HEK293 (cell line): ENCODE measurements at regions not wholly inside any gene's neighbourhood (a gene's known extent, or its start where the extent isn't known, plus 50 kb on each side); places are given as distances from the start of the nearest gene placed in this dataset.

Experiments
- CTCF ChIA-PET: fragments of 350-600 bp; formaldehyde crosslinking; extraction: SDS; loops from one replicate; lab custom pipeline; 2021; ENCODE audit warnings: antibody characterized with exemption; lab: Yijun Ruan, JAX
- POLR2A ChIA-PET: fragments of 300-600 bp; formaldehyde crosslinking; extraction: SDS; loops from one replicate; lab custom pipeline; 2020; ENCODE audit warnings: antibody characterized with exemption, inconsistent platforms; lab: Yijun Ruan, JAX
- H3K27ac ChIP-seq: fragments of 200-500 bp; sonication (Bioruptor generic); 2 replicates; pipeline ENCODE4 v1.5.1; 2014; ENCODE audit warnings: low read depth, low read length, control low read depth, inconsistent platforms; ENCODE audit errors: extremely low read depth
- H3K36me3 ChIP-seq, 2 experiments: fragments of 200-500 bp in 1 of 2; sonication (Bioruptor generic) in 1 of 2; 1 replicate in 1 of 2; 2 replicates in 1 of 2; pipeline ENCODE4 v1.5.1; 2014 to 2017; ENCODE audit warnings: inconsistent platforms in 2 of 2, low read length in 2 of 2; ENCODE audit not compliant: control insufficient read depth in 2 of 2, insufficient read depth in 1 of 2
- H3K4me1 ChIP-seq: fragments of 200-500 bp; sonication (Bioruptor generic); 2 replicates; pipeline ENCODE4 v1.5.1; 2014; ENCODE audit warnings: mild to moderate bottlenecking, low read length, inconsistent platforms; ENCODE audit not compliant: control insufficient read depth, insufficient read depth
- H3K4me3 ChIP-seq: 2 replicates; pipeline ENCODE4 v1.5.1; 2011; ENCODE audit warnings: low read depth, mild to moderate bottlenecking, control low read depth, low read length, moderate library complexity
- H3K9me3 ChIP-seq: fragments of 200-500 bp; sonication (Bioruptor generic); 2 replicates; pipeline ENCODE4 v1.5.1; 2014; ENCODE audit warnings: low read depth, low read length, inconsistent platforms; ENCODE audit not compliant: control insufficient read depth, insufficient read depth
- EGR2 ChIP-seq: fragments of 450-650 bp; formaldehyde crosslinking; IDR thresholded peaks from 2 replicates; pipeline ENCODE4 v1.5.1; 2016; ENCODE audit warnings: low read depth, missing biosample characterization, missing genetic modification characterization
- GFI1B ChIP-seq: fragments of 450-650 bp; formaldehyde crosslinking; IDR thresholded peaks from 2 replicates; pipeline ENCODE4 v1.5.1; 2016; ENCODE audit warnings: missing biosample characterization, missing genetic modification characterization
- HOXD13 ChIP-seq: sonication (generic); formaldehyde crosslinking; IDR thresholded peaks from 2 replicates; pipeline ENCODE4 v1.8.0; 2022; ENCODE audit warnings: missing genetic modification reagents, borderline replicate concordance
- IKZF3 ChIP-seq: fragments of 450-650 bp; IDR thresholded peaks from 2 replicates; pipeline ENCODE4 v1.5.0; 2018; ENCODE audit warnings: missing biosample characterization, mild to moderate bottlenecking, missing genetic modification characterization, moderate library complexity
- PBX3 ChIP-seq: sonication (generic); formaldehyde crosslinking; IDR thresholded peaks from 2 replicates; pipeline ENCODE4 v1.8.1; 2022; ENCODE audit warnings: mild to moderate bottlenecking, moderate library complexity, missing genetic modification reagents
- SALL2 ChIP-seq: fragments of 450-650 bp; formaldehyde crosslinking; IDR thresholded peaks from 2 replicates; pipeline ENCODE4 v1.5.0; 2017; ENCODE audit warnings: missing biosample characterization, mild to moderate bottlenecking, missing genetic modification characterization, borderline replicate concordance
- ZFHX2 ChIP-seq: fragments of 450-650 bp; formaldehyde crosslinking; conservative IDR thresholded peaks from 2 replicates; pipeline ENCODE4 v1.5.1; 2016; ENCODE audit warnings: missing biosample characterization, missing genetic modification characterization
- ZFP3 ChIP-seq: fragments of 450-650 bp; formaldehyde crosslinking; IDR thresholded peaks from 2 replicates; pipeline ENCODE4 v1.5.1; 2016; ENCODE audit warnings: low read depth, missing biosample characterization, missing genetic modification characterization
- ZNF114 ChIP-seq: fragments of 450-650 bp; formaldehyde crosslinking; IDR thresholded peaks from 2 replicates; pipeline ENCODE4 v1.5.0; 2017; ENCODE audit warnings: missing biosample characterization, missing genetic modification characterization
- ZNF155 ChIP-seq: fragments of 450-650 bp; formaldehyde crosslinking; IDR thresholded peaks from 2 replicates; pipeline ENCODE4 v1.5.1; 2016; ENCODE audit warnings: missing biosample characterization, missing genetic modification characterization
- ZNF16 ChIP-seq: fragments of 450-650 bp; formaldehyde crosslinking; IDR thresholded peaks from 2 replicates; pipeline ENCODE4 v1.5.1; 2016; ENCODE audit warnings: low read depth, missing biosample characterization, missing genetic modification characterization
- ZNF174 ChIP-seq: fragments of 450-650 bp; formaldehyde crosslinking; IDR thresholded peaks from 2 replicates; pipeline ENCODE4 v1.5.0; 2017; ENCODE audit warnings: missing biosample characterization, mild to moderate bottlenecking, missing genetic modification characterization
- ZNF214 ChIP-seq: fragments of 450-650 bp; formaldehyde crosslinking; IDR thresholded peaks from 2 replicates; pipeline ENCODE4 v1.5.1; 2017; ENCODE audit warnings: missing biosample characterization, mild to moderate bottlenecking, missing genetic modification characterization, borderline replicate concordance
- ZNF24 ChIP-seq: fragments of 450-650 bp; formaldehyde crosslinking; IDR thresholded peaks from 2 replicates; pipeline ENCODE4 v1.5.1; 2016; ENCODE audit warnings: missing biosample characterization, missing genetic modification characterization
- ZNF280D ChIP-seq: fragments of 450-650 bp; formaldehyde crosslinking; IDR thresholded peaks from 2 replicates; pipeline ENCODE4 v1.5.1; 2016; ENCODE audit warnings: missing biosample characterization, missing genetic modification characterization
- ZNF324 ChIP-seq: fragments of 450-650 bp; formaldehyde crosslinking; IDR thresholded peaks from 2 replicates; pipeline ENCODE4 v1.5.1; 2016; ENCODE audit warnings: missing biosample characterization, missing genetic modification characterization
- ZNF404 ChIP-seq: fragments of 450-650 bp; formaldehyde crosslinking; IDR thresholded peaks from 2 replicates; pipeline ENCODE4 v1.5.1; 2017; ENCODE audit warnings: missing biosample characterization, missing genetic modification characterization
- ZNF423 ChIP-seq: fragments of 450-650 bp; formaldehyde crosslinking; IDR thresholded peaks from 2 replicates; pipeline ENCODE4 v1.5.1; 2016; ENCODE audit warnings: missing biosample characterization, missing genetic modification characterization
- ZNF514 ChIP-seq: fragments of 450-650 bp; formaldehyde crosslinking; IDR thresholded peaks from 2 replicates; pipeline ENCODE4 v1.5.1; 2016; ENCODE audit warnings: missing biosample characterization, missing genetic modification characterization
- ZNF558 ChIP-seq: fragments of 450-650 bp; formaldehyde crosslinking; IDR thresholded peaks from 2 replicates; pipeline ENCODE4 v1.5.1; 2016; ENCODE audit warnings: missing biosample characterization, missing genetic modification characterization
- ZNF571 ChIP-seq: fragments of 450-650 bp; formaldehyde crosslinking; IDR thresholded peaks from 2 replicates; pipeline ENCODE4 v1.5.0; 2017; ENCODE audit warnings: missing biosample characterization, missing genetic modification characterization
- ZNF645 ChIP-seq: fragments of 450-650 bp; formaldehyde crosslinking; IDR thresholded peaks from 2 replicates; pipeline ENCODE4; 2016; ENCODE audit warnings: missing biosample characterization, missing genetic modification characterization
- ZNF658 ChIP-seq: fragments of 450-650 bp; formaldehyde crosslinking; IDR thresholded peaks from 2 replicates; pipeline ENCODE4; 2016; ENCODE audit warnings: missing biosample characterization, missing genetic modification characterization
- ZNF692 ChIP-seq: fragments of 450-650 bp; formaldehyde crosslinking; IDR thresholded peaks from 2 replicates; pipeline ENCODE4 v1.5.1; 2016; ENCODE audit warnings: missing biosample characterization, missing genetic modification characterization
- ZNF707 ChIP-seq: fragments of 450-650 bp; formaldehyde crosslinking; IDR thresholded peaks from 2 replicates; pipeline ENCODE4 v1.5.1; 2016; ENCODE audit warnings: missing biosample characterization, missing genetic modification characterization
- ZNF747 ChIP-seq: fragments of 450-650 bp; formaldehyde crosslinking; IDR thresholded peaks from 2 replicates; pipeline ENCODE4 v1.5.1; 2016; ENCODE audit warnings: missing biosample characterization, missing genetic modification characterization
- ZNF776 ChIP-seq: fragments of 450-650 bp; formaldehyde crosslinking; IDR thresholded peaks from 2 replicates; pipeline ENCODE4 v1.5.0; 2017; ENCODE audit warnings: missing biosample characterization, missing genetic modification characterization, borderline replicate concordance
- ZNF785 ChIP-seq: fragments of 450-650 bp; formaldehyde crosslinking; IDR thresholded peaks from 2 replicates; pipeline ENCODE4 v1.5.1; 2016; ENCODE audit warnings: missing biosample characterization, missing genetic modification characterization
- ZSCAN18 ChIP-seq: fragments of 450-650 bp; formaldehyde crosslinking; IDR thresholded peaks from 2 replicates; pipeline ENCODE4 v1.5.1; 2016; ENCODE audit warnings: missing biosample characterization, missing genetic modification characterization
- ZXDB ChIP-seq: fragments of 450-650 bp; formaldehyde crosslinking; IDR thresholded peaks from 2 replicates; pipeline ENCODE4 v1.5.1; 2016; ENCODE audit warnings: missing biosample characterization, missing genetic modification characterization

- TF ChIP-seq GFI1B (tag by site-specific recombination), result no peak
- no peak for TF ChIP-seq ZXDB (tag by site-specific recombination)
- TF ChIP-seq ZNF645 (tag by site-specific recombination), result no peak
- TF ChIP-seq ZNF174 (tag by site-specific recombination), result no peak
- no peak for TF ChIP-seq ZFHX2
- no peak for TF ChIP-seq ZNF658
- TF ChIP-seq ZNF558 (tag by site-specific recombination), result no peak
- no peak for TF ChIP-seq ZNF423 (tag by site-specific recombination)
- no peak for TF ChIP-seq ZNF571 (tag by site-specific recombination)
- TF ChIP-seq ZNF114 (tag by site-specific recombination), result no peak
- no peak for TF ChIP-seq ZNF404 (tag by site-specific recombination)
- no peak for TF ChIP-seq PBX3 (CRISPR knock-in tag)
- TF ChIP-seq ZNF692 (tag by site-specific recombination), result no peak
- no peak for TF ChIP-seq ZNF214
- TF ChIP-seq EGR2 (tag by site-specific recombination), result no peak
- no peak for TF ChIP-seq ZNF280D (tag by site-specific recombination)
- TF ChIP-seq ZNF16 (tag by site-specific recombination), result no peak
- POLR2A ChIA-PET, result no interaction called here
- CTCF ChIA-PET, result no interaction called here
Observed at GRCh38 chr3:82567029-82567600, 805.7 kb upstream of the GBE1 start.

GRCh38 chr3:82562896-82563295, 801.5 kb upstream of the GBE1 start:
- POLR2A ChIA-PET, result no interaction called here

More at GRCh38 chr3:82567029-82567600, 805.7 kb upstream of the GBE1 start:
- H3K4me1 ChIP-seq, result no peaks in the 10 kb centered on the region
- no peak overlapping the region for H3K27ac ChIP-seq
- H3K36me3 ChIP-seq, result no peaks in the 10 kb centered on the region
- H3K4me3 ChIP-seq, result no peak overlapping the region
- H3K9me3 ChIP-seq, result no peaks in the 10 kb centered on the region

More at GRCh38 chr3:82562896-82563295, 801.5 kb upstream of the GBE1 start:
- Histone ChIP-seq H3K4me1 (no peaks in the 10 kb centered on the region), H3K36me3 (no peaks in the 10 kb centered on the region), H3K4me3 (no peak overlapping the region), H3K9me3 (no peaks in the 10 kb centered on the region), H3K27ac (no peak overlapping the region)
- CTCF ChIA-PET, result no interaction called here
- TF ChIP-seq IKZF3 (tag by site-specific recombination), result no peak
- TF ChIP-seq ZNF155 (tag by site-specific recombination), result no peak
- no peak for TF ChIP-seq ZFP3 (tag by site-specific recombination)
- no peak for TF ChIP-seq ZNF514 (tag by site-specific recombination)
- no peak for TF ChIP-seq ZSCAN18 (tag by site-specific recombination)
- TF ChIP-seq SALL2 (tag by site-specific recombination), result no peak
- TF ChIP-seq ZNF785 (tag by site-specific recombination), result no peak
- no peak for TF ChIP-seq HOXD13 (CRISPR knock-in tag)
- no peak for TF ChIP-seq ZNF776 (tag by site-specific recombination)
- TF ChIP-seq ZNF24, result no peak
- TF ChIP-seq ZNF707 (tag by site-specific recombination), result no peak
- TF ChIP-seq ZNF571 (tag by site-specific recombination), result no peak
- no peak for TF ChIP-seq ZNF747 (tag by site-specific recombination)
- no peak for TF ChIP-seq ZNF324 (tag by site-specific recombination)
